PC-3 (cell line): ENCODE measurements at regions not wholly inside any gene's neighbourhood (a gene's known extent, or its start where the extent isn't known, plus 50 kb on each side); places are given as distances from the start of the nearest gene placed in this dataset.

Source experiments
- ATAC-seq: fragments of 200-7000 bp; cut with Tn5 transposase; 2 replicates; pipeline ENCODE4 v1.9.1; 2020; ENCODE audit warnings: mild to moderate bottlenecking, moderate library complexity
- BruUV-seq: library from RNA; stranded (reverse); fragments of 400-500 nt; replicated peaks from 2 replicates; lab custom pipeline; 2021; lab: Mats Ljungman, UMichigan
- CTCF ChIA-PET: fragments of 300-600 bp; sonication (Branson Sonifier 250); formaldehyde crosslinking; loops from one replicate; lab custom pipeline; 2022; ENCODE audit warnings: antibody characterized with exemption; lab: Charles Lee
- POLR2A ChIA-PET: fragments of 300-600 bp; sonication (Branson Sonifier 250); formaldehyde crosslinking; loops from one replicate; lab custom pipeline; 2022; ENCODE audit warnings: antibody characterized with exemption; ENCODE audit not compliant: unreplicated experiment; lab: Charles Lee
- DNase-seq: peaks from one replicate; pipeline ENCODE4 v3.0.0-alpha.2; 2015
- H2AFZ ChIP-seq: fragments of 300-600 bp; sonication (generic); 2 replicates; pipeline ENCODE4 v1.6.0; 2016; ENCODE audit warnings: antibody characterized with exemption, low read length
- H3F3A ChIP-seq: fragments of 300-600 bp; sonication (generic); one replicate; pipeline ENCODE4 v1.6.0; 2017; ENCODE audit warnings: antibody characterized with exemption, low read length, control low read depth, mild to moderate bottlenecking; ENCODE audit not compliant: unreplicated experiment
- H3K27ac ChIP-seq: fragments of 300-600 bp; sonication (generic); 2 replicates; pipeline ENCODE4 v1.5.1; 2016; ENCODE audit warnings: mild to moderate bottlenecking, low read length
- H3K27me3 ChIP-seq: fragments of 300-600 bp; sonication (generic); 2 replicates; pipeline ENCODE4 v1.6.1; 2016; ENCODE audit warnings: low read length, mixed read lengths
- H3K36me3 ChIP-seq: fragments of 300-600 bp; sonication (generic); 2 replicates; pipeline ENCODE4 v1.6.1; 2016; ENCODE audit warnings: low read depth, mixed run types, low read length, mixed read lengths
- H3K4me1 ChIP-seq: fragments of 300-600 bp; sonication (generic); 2 replicates; pipeline ENCODE4 v1.5.1; 2016; ENCODE audit warnings: low read length; ENCODE audit not compliant: insufficient read depth
- H3K4me2 ChIP-seq: fragments of 300-600 bp; sonication (generic); 2 replicates; pipeline ENCODE4 v1.6.0; 2016; ENCODE audit warnings: low read length
- H3K4me3 ChIP-seq: fragments of 300-600 bp; sonication (generic); 2 replicates; pipeline ENCODE4 v1.5.1; 2016; ENCODE audit warnings: mild to moderate bottlenecking, low read length, mixed read lengths
- H3K79me2 ChIP-seq: fragments of 300-600 bp; sonication (generic); 2 replicates; pipeline ENCODE4 v1.6.1; 2017; ENCODE audit warnings: low read length, mixed read lengths
- H3K9ac ChIP-seq: fragments of 300-600 bp; sonication (generic); 2 replicates; pipeline ENCODE4 v1.6.0; 2016; ENCODE audit warnings: mild to moderate bottlenecking, low read length
- H3K9me2 ChIP-seq: fragments of 300-600 bp; sonication (generic); replicated peaks from 2 replicates; pipeline ENCODE4 v1.6.1; 2016; ENCODE audit warnings: mixed run types, low read length, mixed read lengths
- H3K9me3 ChIP-seq: fragments of 300-600 bp; sonication (generic); 2 replicates; pipeline ENCODE4 v1.6.1; 2016; ENCODE audit warnings: low read length, mixed read lengths
- H4K20me1 ChIP-seq: fragments of 300-600 bp; sonication (generic); 2 replicates; pipeline ENCODE4 v1.6.1; 2016; ENCODE audit warnings: low read length, mixed read lengths
- EZH2 ChIP-seq: fragments of 300-600 bp; sonication (generic); IDR thresholded peaks from one replicate; pipeline ENCODE4 v1.6.1; 2017; ENCODE audit warnings: antibody characterized with exemption, mild to moderate bottlenecking, low read length; ENCODE audit not compliant: unreplicated experiment
- EZH2phosphoT487 ChIP-seq: fragments of 300-600 bp; sonication (generic); IDR thresholded peaks from 2 replicates; pipeline ENCODE4 v1.6.1; 2018; ENCODE audit warnings: mild to moderate bottlenecking, antibody characterized with exemption, low read length, borderline replicate concordance
- intact Hi-C: fragments of 100-400 bp; cut with micrococcal nuclease; formaldehyde crosslinking; loops from 2 replicates; pipeline ENCODE4 v1.9.0; 2023
- TF ChIP-seq, protein P1 (sequence below): fragments of 300-600 bp; sonication (generic); conservative IDR thresholded peaks from 2 replicates; pipeline ENCODE4 v1.5.1; 2017; ENCODE audit warnings: antibody characterized with exemption, low read depth, mild to moderate bottlenecking, low read length

DNA sequence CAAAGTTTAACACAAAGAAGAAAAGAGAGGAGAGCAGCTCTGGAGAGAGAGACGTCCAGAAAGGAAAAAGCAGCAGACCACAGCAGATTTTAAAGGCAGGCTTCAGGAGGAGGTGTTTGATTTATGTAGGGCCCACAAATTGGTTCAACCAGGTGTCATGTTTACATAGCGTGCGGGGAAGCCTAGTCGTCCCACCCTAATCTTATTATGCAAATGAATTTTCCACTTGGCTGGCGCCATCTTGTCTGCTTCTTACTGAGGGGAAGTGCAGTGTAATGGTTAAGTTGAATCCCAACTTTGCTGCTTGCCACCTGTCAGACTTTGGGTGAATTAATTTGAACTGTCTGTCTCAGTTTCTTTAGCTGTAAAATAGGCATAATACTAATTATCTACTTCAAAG lies 282.4 kb upstream of the CYRIA start:
- no peaks in the 10 kb centered on the region for H3K27me3 ChIP-seq
- H3K9ac ChIP-seq = no peak overlapping the region
- no peaks in the 10 kb centered on the region for H4K20me1 ChIP-seq
- no peaks in the 10 kb centered on the region for H3F3A ChIP-seq
- no peak overlapping the region for H2AFZ ChIP-seq
- DNase-seq (no peak), ATAC-seq (no peak)
- H3K9me2 ChIP-seq = no peaks in the 10 kb centered on the region
- POLR2A ChIA-PET = no interaction called here
- H3K27ac ChIP-seq = no peak overlapping the region
- H3K9me3 ChIP-seq = peaks cover 14% of the 10 kb centered on the region
- no TSS peak for BruUV-seq
- no peak overlapping the region for H3K4me3 ChIP-seq
- no peaks in the 10 kb centered on the region for H3K4me1 ChIP-seq
- TF ChIP-seq EZH2phosphoT487 (no peak), EZH2 (no peak)
- TF ChIP-seq, protein P1, sequence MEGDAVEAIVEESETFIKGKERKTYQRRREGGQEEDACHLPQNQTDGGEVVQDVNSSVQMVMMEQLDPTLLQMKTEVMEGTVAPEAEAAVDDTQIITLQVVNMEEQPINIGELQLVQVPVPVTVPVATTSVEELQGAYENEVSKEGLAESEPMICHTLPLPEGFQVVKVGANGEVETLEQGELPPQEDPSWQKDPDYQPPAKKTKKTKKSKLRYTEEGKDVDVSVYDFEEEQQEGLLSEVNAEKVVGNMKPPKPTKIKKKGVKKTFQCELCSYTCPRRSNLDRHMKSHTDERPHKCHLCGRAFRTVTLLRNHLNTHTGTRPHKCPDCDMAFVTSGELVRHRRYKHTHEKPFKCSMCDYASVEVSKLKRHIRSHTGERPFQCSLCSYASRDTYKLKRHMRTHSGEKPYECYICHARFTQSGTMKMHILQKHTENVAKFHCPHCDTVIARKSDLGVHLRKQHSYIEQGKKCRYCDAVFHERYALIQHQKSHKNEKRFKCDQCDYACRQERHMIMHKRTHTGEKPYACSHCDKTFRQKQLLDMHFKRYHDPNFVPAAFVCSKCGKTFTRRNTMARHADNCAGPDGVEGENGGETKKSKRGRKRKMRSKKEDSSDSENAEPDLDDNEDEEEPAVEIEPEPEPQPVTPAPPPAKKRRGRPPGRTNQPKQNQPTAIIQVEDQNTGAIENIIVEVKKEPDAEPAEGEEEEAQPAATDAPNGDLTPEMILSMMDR = no peak
- intact Hi-C loops = no loop called here
- no peak overlapping the region for H3K4me2 ChIP-seq
- CTCF ChIA-PET = no interaction called here
- H3K79me2 ChIP-seq = no peaks in the 10 kb centered on the region
- no peaks in the 10 kb centered on the region for H3K36me3 ChIP-seq

DNA sequence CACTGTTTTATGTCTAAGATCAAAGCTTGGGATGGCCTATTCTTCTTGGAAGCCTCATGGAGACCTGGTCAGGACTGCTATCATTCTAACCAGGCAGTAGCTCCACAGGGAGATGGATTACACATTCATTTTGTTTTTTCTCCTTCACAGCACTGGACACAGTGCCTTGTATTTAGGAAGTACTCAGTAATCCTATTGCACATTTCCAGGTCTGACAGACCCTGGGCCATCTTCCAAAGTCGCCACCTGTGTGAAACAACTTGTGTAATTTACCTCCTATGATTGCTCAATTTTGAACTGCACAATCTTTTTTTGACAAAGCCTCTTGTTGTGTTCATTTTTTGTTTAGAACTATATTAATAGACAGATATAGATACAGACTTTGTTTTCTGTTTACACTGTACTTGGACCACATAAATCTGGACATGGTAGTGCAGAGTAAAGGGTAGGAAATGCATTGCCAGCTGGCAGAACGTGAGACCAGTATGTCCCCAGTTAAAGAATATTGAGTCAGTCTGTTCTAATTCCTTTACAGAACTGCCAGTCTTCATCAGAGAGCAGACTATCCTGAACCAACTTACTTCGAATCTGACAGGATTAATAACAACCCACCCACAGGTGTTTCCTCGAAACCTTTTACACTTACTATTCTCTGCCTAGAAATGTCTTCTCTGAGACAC lies 277.8 kb upstream of the CYRIA start:
- intact Hi-C loops = no loop called here
- H3K4me3 ChIP-seq = no peak overlapping the region
- ATAC-seq (no peak), DNase-seq (no peak)
- ChIA-PET CTCF (no interaction called here), POLR2A (no interaction called here)
- H3K4me1 ChIP-seq = no peaks in the 10 kb centered on the region
- H3F3A ChIP-seq = no peaks in the 10 kb centered on the region
- no peak overlapping the region for H3K4me2 ChIP-seq
- no peaks in the 10 kb centered on the region for H4K20me1 ChIP-seq
- TF ChIP-seq EZH2phosphoT487 (no peak), EZH2 (no peak)
- TF ChIP-seq, protein P1 = no peak
- no peaks in the 10 kb centered on the region for H3K27me3 ChIP-seq
- BruUV-seq = no TSS peak
- H3K9me3 ChIP-seq = peaks cover 15% of the 10 kb centered on the region
- no peak overlapping the region for H3K9ac ChIP-seq
- no peaks in the 10 kb centered on the region for H3K79me2 ChIP-seq
- no peak overlapping the region for H3K27ac ChIP-seq
- H3K9me2 ChIP-seq = no peaks in the 10 kb centered on the region
- no peaks in the 10 kb centered on the region for H3K36me3 ChIP-seq
- no peak overlapping the region for H2AFZ ChIP-seq

DNA sequence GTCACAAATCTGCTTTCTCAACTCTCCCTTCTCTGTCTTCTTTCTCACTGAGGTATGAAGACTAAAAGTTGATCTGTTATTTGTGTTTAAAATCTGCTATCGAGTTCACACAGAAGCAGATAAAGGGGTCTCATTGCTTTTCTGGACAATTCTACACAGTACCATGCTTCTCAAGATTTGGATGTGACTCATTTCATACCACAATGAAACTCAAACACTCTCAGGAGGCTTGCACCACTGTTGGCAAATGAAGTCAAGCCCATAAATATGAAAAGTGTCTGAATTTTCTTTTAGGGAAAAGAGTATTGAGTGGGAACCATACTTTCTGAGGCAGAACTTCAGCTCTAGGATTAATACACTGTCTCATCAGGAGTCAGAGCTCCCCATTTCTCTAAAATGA lies 274.6 kb upstream of the CYRIA start:
- no peaks in the 10 kb centered on the region for H3K4me1 ChIP-seq
- POLR2A ChIA-PET = no interaction called here
- no peaks in the 10 kb centered on the region for H4K20me1 ChIP-seq
- H3K27ac ChIP-seq = no peak overlapping the region
- no peak overlapping the region for H3K4me2 ChIP-seq
- H2AFZ ChIP-seq = no peak overlapping the region
- intact Hi-C loops = no loop called here
- no peaks in the 10 kb centered on the region for H3K36me3 ChIP-seq
- H3K9ac ChIP-seq = no peak overlapping the region
- ATAC-seq (no peak), DNase-seq (no peak)
- peaks cover 26% of the 10 kb centered on the region for H3K9me3 ChIP-seq
- no TSS peak for BruUV-seq
- H3K79me2 ChIP-seq = no peaks in the 10 kb centered on the region
- H3F3A ChIP-seq = no peaks in the 10 kb centered on the region
- H3K27me3 ChIP-seq = no peaks in the 10 kb centered on the region
- H3K4me3 ChIP-seq = no peak overlapping the region
- no peak for TF ChIP-seq EZH2phosphoT487
- no peak for TF ChIP-seq EZH2
- TF ChIP-seq, protein P1 = no peak
- H3K9me2 ChIP-seq = no peaks in the 10 kb centered on the region
- CTCF ChIA-PET = no interaction called here
